ENCODE measurements at regions not wholly inside any gene's neighbourhood (a gene's known extent, or its start where the extent isn't known, plus 50 kb on each side); places are given as distances from the start of the nearest gene placed in this dataset.

GRCh38 chr9:26606756-26607155, 285.8 kb downstream of the CAAP1 start:
- TF ChIP-seq CTCF (IDR thresholded peaks at IDR 0.05; ENCODE audit: low read depth, low read length) = no peak
- DNase-seq (ENCODE audit: extremely low read depth, low read depth) = no peak

GRCh38 chr9:26605367-26605766, 287.2 kb downstream of the CAAP1 start:
- no peak for TF ChIP-seq CTCF (IDR thresholded peaks at IDR 0.05; ENCODE audit: low read depth, low read length)
- DNase-seq (ENCODE audit: extremely low read depth, low read depth) = no peak

- no peak for TF ChIP-seq CTCF (IDR thresholded peaks at IDR 0.05; ENCODE audit: low read depth, low read length)
These were observed 288.4 kb downstream of the CAAP1 start for GRCh38 chr9:26604076-26604662.

GRCh38 chr9:26603617-26604016, 289.0 kb downstream of the CAAP1 start:
- no peak for TF ChIP-seq CTCF (IDR thresholded peaks at IDR 0.05; ENCODE audit: low read depth, low read length)
- DNase-seq (ENCODE audit: extremely low read depth, low read depth) = no peak

More at GRCh38 chr9:26604076-26604662, 288.4 kb downstream of the CAAP1 start:
- no peak for DNase-seq (ENCODE audit: extremely low read depth, low read depth)

- TF ChIP-seq CTCF (IDR thresholded peaks at IDR 0.05; ENCODE audit: low read depth, low read length) = no peak
- no peak for DNase-seq (ENCODE audit: extremely low read depth, low read depth)
These were observed 295.0 kb downstream of the CAAP1 start for GRCh38 chr9:26597542-26598149.

GRCh38 chr9:26579056-26579455, 313.5 kb downstream of the CAAP1 start:
- TF ChIP-seq CTCF (IDR thresholded peaks at IDR 0.05; ENCODE audit: low read depth, low read length) = no peak
- no peak for DNase-seq (ENCODE audit: extremely low read depth, low read depth)

GRCh38 chr9:26574898-26575440, 317.6 kb downstream of the CAAP1 start:
- TF ChIP-seq CTCF (IDR thresholded peaks at IDR 0.05; ENCODE audit: low read depth, low read length) = no peak
- no peak for DNase-seq (ENCODE audit: extremely low read depth, low read depth)

Measured in AG09319 (cell line).